PC-3 (cell line): ENCODE measurements at regions not wholly inside any gene's neighbourhood (a gene's known extent, or its start where the extent isn't known, plus 50 kb on each side); places are given as distances from the start of the nearest gene placed in this dataset.

Experiments
- ATAC-seq: fragments of 200-7000 bp; cut with Tn5 transposase; 2 replicates; pipeline ENCODE4 v1.9.1; 2020; ENCODE audit warnings: mild to moderate bottlenecking, moderate library complexity
- BruUV-seq: library from RNA; stranded (reverse); fragments of 400-500 nt; replicated peaks from 2 replicates; lab custom pipeline; 2021; lab: Mats Ljungman, UMichigan
- CTCF ChIA-PET: fragments of 300-600 bp; sonication (Branson Sonifier 250); formaldehyde crosslinking; loops from one replicate; lab custom pipeline; 2022; ENCODE audit warnings: antibody characterized with exemption; lab: Charles Lee
- POLR2A ChIA-PET: fragments of 300-600 bp; sonication (Branson Sonifier 250); formaldehyde crosslinking; loops from one replicate; lab custom pipeline; 2022; ENCODE audit warnings: antibody characterized with exemption; ENCODE audit not compliant: unreplicated experiment; lab: Charles Lee
- DNase-seq: peaks from one replicate; pipeline ENCODE4 v3.0.0-alpha.2; 2015
- H2AFZ ChIP-seq: fragments of 300-600 bp; sonication (generic); 2 replicates; pipeline ENCODE4 v1.6.0; 2016; ENCODE audit warnings: antibody characterized with exemption, low read length
- H3F3A ChIP-seq: fragments of 300-600 bp; sonication (generic); one replicate; pipeline ENCODE4 v1.6.0; 2017; ENCODE audit warnings: antibody characterized with exemption, low read length, control low read depth, mild to moderate bottlenecking; ENCODE audit not compliant: unreplicated experiment
- H3K27ac ChIP-seq: fragments of 300-600 bp; sonication (generic); 2 replicates; pipeline ENCODE4 v1.5.1; 2016; ENCODE audit warnings: mild to moderate bottlenecking, low read length
- H3K27me3 ChIP-seq: fragments of 300-600 bp; sonication (generic); 2 replicates; pipeline ENCODE4 v1.6.1; 2016; ENCODE audit warnings: low read length, mixed read lengths
- H3K36me3 ChIP-seq: fragments of 300-600 bp; sonication (generic); 2 replicates; pipeline ENCODE4 v1.6.1; 2016; ENCODE audit warnings: low read depth, mixed run types, low read length, mixed read lengths
- H3K4me1 ChIP-seq: fragments of 300-600 bp; sonication (generic); 2 replicates; pipeline ENCODE4 v1.5.1; 2016; ENCODE audit warnings: low read length; ENCODE audit not compliant: insufficient read depth
- H3K4me2 ChIP-seq: fragments of 300-600 bp; sonication (generic); 2 replicates; pipeline ENCODE4 v1.6.0; 2016; ENCODE audit warnings: low read length
- H3K4me3 ChIP-seq: fragments of 300-600 bp; sonication (generic); 2 replicates; pipeline ENCODE4 v1.5.1; 2016; ENCODE audit warnings: mild to moderate bottlenecking, low read length, mixed read lengths
- H3K79me2 ChIP-seq: fragments of 300-600 bp; sonication (generic); 2 replicates; pipeline ENCODE4 v1.6.1; 2017; ENCODE audit warnings: low read length, mixed read lengths
- H3K9ac ChIP-seq: fragments of 300-600 bp; sonication (generic); 2 replicates; pipeline ENCODE4 v1.6.0; 2016; ENCODE audit warnings: mild to moderate bottlenecking, low read length
- H3K9me2 ChIP-seq: fragments of 300-600 bp; sonication (generic); replicated peaks from 2 replicates; pipeline ENCODE4 v1.6.1; 2016; ENCODE audit warnings: mixed run types, low read length, mixed read lengths
- H3K9me3 ChIP-seq: fragments of 300-600 bp; sonication (generic); 2 replicates; pipeline ENCODE4 v1.6.1; 2016; ENCODE audit warnings: low read length, mixed read lengths
- H4K20me1 ChIP-seq: fragments of 300-600 bp; sonication (generic); 2 replicates; pipeline ENCODE4 v1.6.1; 2016; ENCODE audit warnings: low read length, mixed read lengths
- CTCF ChIP-seq: fragments of 300-600 bp; sonication (generic); conservative IDR thresholded peaks from 2 replicates; pipeline ENCODE4 v1.5.1; 2017; ENCODE audit warnings: antibody characterized with exemption, low read depth, mild to moderate bottlenecking, low read length
- EZH2 ChIP-seq: fragments of 300-600 bp; sonication (generic); IDR thresholded peaks from one replicate; pipeline ENCODE4 v1.6.1; 2017; ENCODE audit warnings: antibody characterized with exemption, mild to moderate bottlenecking, low read length; ENCODE audit not compliant: unreplicated experiment
- EZH2phosphoT487 ChIP-seq: fragments of 300-600 bp; sonication (generic); IDR thresholded peaks from 2 replicates; pipeline ENCODE4 v1.6.1; 2018; ENCODE audit warnings: mild to moderate bottlenecking, antibody characterized with exemption, low read length, borderline replicate concordance
- intact Hi-C: fragments of 100-400 bp; cut with micrococcal nuclease; formaldehyde crosslinking; loops from 2 replicates; pipeline ENCODE4 v1.9.0; 2023

- Histone ChIP-seq H4K20me1 (no peaks in the 10 kb centered on the region), H2AFZ (no peak overlapping the region), H3K9me3 (no peaks in the 10 kb centered on the region), H3K4me1 (no peaks in the 10 kb centered on the region), H3K4me2 (no peak overlapping the region), H3K27ac (no peak overlapping the region), H3K4me3 (no peak overlapping the region), H3K79me2 (no peaks in the 10 kb centered on the region), H3F3A (no peaks in the 10 kb centered on the region), H3K36me3 (no peaks in the 10 kb centered on the region), H3K27me3 (no peaks in the 10 kb centered on the region), H3K9me2 (no peaks in the 10 kb centered on the region), H3K9ac (no peak overlapping the region)
- intact Hi-C loops: no loop called here
- no peak for ATAC-seq
- TF ChIP-seq EZH2phosphoT487: no peak
- no peak for TF ChIP-seq EZH2
- TF ChIP-seq CTCF: no peak
- POLR2A ChIA-PET: interaction anchor here (0.5 kb wide), 1 partner anchor 19 kb away, joined by 20 read pairs; no protein-coding TSS in a partner anchor
- no TSS peak for BruUV-seq
- DNase-seq: no peak
- CTCF ChIA-PET: no interaction called here
Observed at GRCh38 chr3:144344925-144345548, 373.4 kb downstream of the DIPK2A start.

- Histone ChIP-seq H3F3A (no peaks in the 10 kb centered on the region), H3K4me3 (no peak overlapping the region), H3K4me2 (no peak overlapping the region), H3K9me3 (no peaks in the 10 kb centered on the region), H3K27ac (no peak overlapping the region), H3K79me2 (no peaks in the 10 kb centered on the region), H3K9me2 (no peaks in the 10 kb centered on the region), H3K4me1 (no peaks in the 10 kb centered on the region), H4K20me1 (no peaks in the 10 kb centered on the region), H2AFZ (no peak overlapping the region), H3K27me3 (no peaks in the 10 kb centered on the region), H3K9ac (no peak overlapping the region), H3K36me3 (no peaks in the 10 kb centered on the region)
- BruUV-seq: no TSS peak
- no peak for TF ChIP-seq EZH2phosphoT487
- TF ChIP-seq CTCF: no peak
- TF ChIP-seq EZH2: no peak
- CTCF ChIA-PET: no interaction called here
- intact Hi-C loops: no loop called here
- POLR2A ChIA-PET: no interaction called here
- no peak for ATAC-seq
- DNase-seq: no peak
Observed at GRCh38 chr3:144350125-144350524, 378.5 kb downstream of the DIPK2A start.

GRCh38 chr3:144351011-144351410 is 379.4 kb downstream of the DIPK2A start:
- TF ChIP-seq EZH2phosphoT487 (no peak), EZH2 (no peak), CTCF (no peak)
- no peaks in the 10 kb centered on the region for H3K79me2 ChIP-seq
- BruUV-seq: no TSS peak
- H3K4me1 ChIP-seq: no peaks in the 10 kb centered on the region
- H3K9me2 ChIP-seq: no peaks in the 10 kb centered on the region
- no peaks in the 10 kb centered on the region for H3K27me3 ChIP-seq
- H3K9me3 ChIP-seq: no peaks in the 10 kb centered on the region
- no peak overlapping the region for H2AFZ ChIP-seq
- ChIA-PET POLR2A (no interaction called here), CTCF (no interaction called here)
- no peaks in the 10 kb centered on the region for H3K36me3 ChIP-seq
- ATAC-seq (no peak), DNase-seq (no peak)
- no peak overlapping the region for H3K4me2 ChIP-seq
- intact Hi-C loops: no loop called here
- no peak overlapping the region for H3K27ac ChIP-seq
- H3K4me3 ChIP-seq: no peak overlapping the region
- H4K20me1 ChIP-seq: no peaks in the 10 kb centered on the region
- H3K9ac ChIP-seq: no peak overlapping the region
- no peaks in the 10 kb centered on the region for H3F3A ChIP-seq
